ENCODE measurements at regions not wholly inside any gene's neighbourhood (a gene's known extent, or its start where the extent isn't known, plus 50 kb on each side); places are given as distances from the start of the nearest gene placed in this dataset.

DNA sequence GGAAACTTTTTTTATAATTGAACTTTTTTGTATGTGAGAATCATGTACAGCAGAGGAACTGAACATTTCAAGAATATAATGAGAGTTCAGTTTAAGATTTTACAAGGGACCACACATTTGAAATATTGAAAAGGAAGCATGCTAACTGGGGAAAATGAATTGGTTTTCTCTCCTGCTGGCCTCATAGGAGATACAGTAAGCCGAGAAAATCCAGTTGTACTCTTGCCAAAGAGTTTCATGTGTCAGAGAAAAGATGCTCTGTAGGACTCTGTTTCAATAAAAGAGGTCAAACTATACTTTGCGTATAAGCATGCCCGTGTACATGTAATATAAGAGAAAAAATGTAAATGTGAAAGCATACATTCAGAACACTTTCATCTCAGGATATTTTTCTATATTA, 393.5 kb upstream of the NRSN1 start:
- Histone ChIP-seq H3K4me3 (ENCODE audit: low read depth, low read length) (no peak overlapping the region), H3K36me3 (replicated peaks) (no peaks in the 10 kb centered on the region), H3K27me3 (replicated peaks) (no peaks in the 10 kb centered on the region), H3K27ac (no peak overlapping the region)
- no peak for TF ChIP-seq CTCF (IDR thresholded peaks at IDR 0.05; ENCODE audit: low read depth, low read length, missing control alignments)
- in situ Hi-C loops (cut with HindIII; ENCODE audit: low pct_ligation_motif_present, low sequenced_read_pairs) = no loop called here
- DNase-seq = no peak

GRCh38 chr6:23735151-23735550, 390.9 kb upstream of the NRSN1 start:
- DNase-seq = no peak
- H3K36me3 ChIP-seq (replicated peaks) = no peaks in the 10 kb centered on the region
- no peak overlapping the region for H3K27ac ChIP-seq
- in situ Hi-C loops (cut with HindIII; ENCODE audit: low pct_ligation_motif_present, low sequenced_read_pairs) = no loop called here
- H3K4me3 ChIP-seq (ENCODE audit: low read depth, low read length) = no peak overlapping the region
- H3K27me3 ChIP-seq (replicated peaks) = no peaks in the 10 kb centered on the region
- TF ChIP-seq CTCF (IDR thresholded peaks at IDR 0.05; ENCODE audit: low read depth, low read length, missing control alignments) = no peak

- H3K36me3 ChIP-seq (replicated peaks) = no peaks in the 10 kb centered on the region
- in situ Hi-C loops (cut with HindIII; ENCODE audit: low pct_ligation_motif_present, low sequenced_read_pairs) = no loop called here
- no peak overlapping the region for H3K27ac ChIP-seq
- DNase-seq = no peak
- no peak for TF ChIP-seq CTCF (IDR thresholded peaks at IDR 0.05; ENCODE audit: low read depth, low read length, missing control alignments)
- H3K27me3 ChIP-seq (replicated peaks) = no peaks in the 10 kb centered on the region
- no peak overlapping the region for H3K4me3 ChIP-seq (ENCODE audit: low read depth, low read length)
Measured at GRCh38 chr6:23736577-23736976, 389.4 kb upstream of the NRSN1 start.

GRCh38 chr6:23747239-23747638, 378.8 kb upstream of the NRSN1 start:
- in situ Hi-C loops (cut with HindIII; ENCODE audit: low pct_ligation_motif_present, low sequenced_read_pairs) = no loop called here
- Histone ChIP-seq H3K36me3 (replicated peaks) (no peaks in the 10 kb centered on the region), H3K4me3 (ENCODE audit: low read depth, low read length) (no peak overlapping the region), H3K27me3 (replicated peaks) (no peaks in the 10 kb centered on the region), H3K27ac (no peak overlapping the region)
- no peak for DNase-seq
- no peak for TF ChIP-seq CTCF (IDR thresholded peaks at IDR 0.05; ENCODE audit: low read depth, low read length, missing control alignments)

GRCh38 chr6:23752414-23752813, 373.6 kb upstream of the NRSN1 start:
- in situ Hi-C loops (cut with HindIII; ENCODE audit: low pct_ligation_motif_present, low sequenced_read_pairs) = no loop called here
- Histone ChIP-seq H3K36me3 (replicated peaks) (no peaks in the 10 kb centered on the region), H3K4me3 (ENCODE audit: low read depth, low read length) (no peak overlapping the region), H3K27ac (no peak overlapping the region), H3K27me3 (replicated peaks) (no peaks in the 10 kb centered on the region)
- no peak for TF ChIP-seq CTCF (IDR thresholded peaks at IDR 0.05; ENCODE audit: low read depth, low read length, missing control alignments)
- DNase-seq = no peak

- in situ Hi-C loops (cut with HindIII; ENCODE audit: low pct_ligation_motif_present, low sequenced_read_pairs) = no loop called here
- H3K4me3 ChIP-seq (ENCODE audit: low read depth, low read length) = no peak overlapping the region
- no peak overlapping the region for H3K27ac ChIP-seq
- H3K27me3 ChIP-seq (replicated peaks) = no peaks in the 10 kb centered on the region
- no peak for TF ChIP-seq CTCF (IDR thresholded peaks at IDR 0.05; ENCODE audit: low read depth, low read length, missing control alignments)
- H3K36me3 ChIP-seq (replicated peaks) = no peaks in the 10 kb centered on the region
- DNase-seq = no peak
Measured at GRCh38 chr6:23754197-23754596, 371.8 kb upstream of the NRSN1 start.
